GM18873 (cell line): ENCODE measurements at regions not wholly inside any gene's neighbourhood (a gene's known extent, or its start where the extent isn't known, plus 50 kb on each side); places are given as distances from the start of the nearest gene placed in this dataset.
"Not testable (repeated sequence)": the region's sequence is repeated elsewhere in the genome, so short reads cannot be mapped to it uniquely, and the experiment has no call there.

Source experiments
- ATAC-seq: cut with Tn5 transposase; IDR thresholded peaks from one replicate; pipeline ENCODE4 v1.9.1; 2021; ENCODE audit warnings: mild to moderate bottlenecking, moderate library complexity, moderate number of reproducible peaks; ENCODE audit not compliant: unreplicated experiment, low FRiP score

GRCh38 chr1:149274493-149274892 is 171.1 kb upstream of the NBPF9 start:
- not testable (repeated sequence) for ATAC-seq

- ATAC-seq, result not testable (repeated sequence)
Observed at GRCh38 chr1:149275802-149276201, 172.5 kb upstream of the NBPF9 start.

- not testable (repeated sequence) for ATAC-seq
Observed at GRCh38 chr1:149276496-149276895, 173.1 kb upstream of the NBPF9 start.

GRCh38 chr1:149278156-149278555 is 174.8 kb upstream of the NBPF9 start:
- ATAC-seq, result not testable (repeated sequence)

GRCh38 chr1:149279015-149279414 is 175.7 kb upstream of the NBPF9 start:
- not testable (repeated sequence) for ATAC-seq

GRCh38 chr1:149279512-149279911 is 176.2 kb upstream of the NBPF9 start:
- ATAC-seq, result not testable (repeated sequence)

- not testable (repeated sequence) for ATAC-seq
Observed at GRCh38 chr1:149284773-149285172, 181.4 kb upstream of the NBPF9 start.

GRCh38 chr1:149285205-149285604 is 181.9 kb upstream of the NBPF9 start:
- ATAC-seq, result not testable (repeated sequence)

GRCh38 chr1:149285638-149286037 is 182.3 kb upstream of the NBPF9 start:
- not testable (repeated sequence) for ATAC-seq

GRCh38 chr1:149288580-149288979 is 185.2 kb upstream of the NBPF9 start:
- not testable (repeated sequence) for ATAC-seq

GRCh38 chr1:149300478-149301218 is 174.2 kb upstream of the NBPF19 start:
- ATAC-seq, result not testable (repeated sequence)

- ATAC-seq, result not testable (repeated sequence)
Observed at GRCh38 chr1:149301282-149301681, 173.6 kb upstream of the NBPF19 start.

- ATAC-seq, result not testable (repeated sequence)
Observed at GRCh38 chr1:149304796-149305195, 170.0 kb upstream of the NBPF19 start.

GRCh38 chr1:149307640-149308039 is 167.2 kb upstream of the NBPF19 start:
- ATAC-seq, result not testable (repeated sequence)

GRCh38 chr1:149314921-149315320 is 159.9 kb upstream of the NBPF19 start:
- not testable (repeated sequence) for ATAC-seq

- ATAC-seq, result not testable (repeated sequence)
Observed at GRCh38 chr1:149320971-149321731, 153.7 kb upstream of the NBPF19 start.

GRCh38 chr1:149321732-149322016 is 153.2 kb upstream of the NBPF19 start:
- ATAC-seq, result not testable (repeated sequence)

GRCh38 chr1:149330081-149330335 is 144.8 kb upstream of the NBPF19 start:
- ATAC-seq, result not testable (repeated sequence)

GRCh38 chr1:149336082-149336481 is 138.8 kb upstream of the NBPF19 start:
- ATAC-seq, result not testable (repeated sequence)

GRCh38 chr1:149338221-149338691 is 136.6 kb upstream of the NBPF19 start:
- not testable (repeated sequence) for ATAC-seq

GRCh38 chr1:149338698-149339097 is 136.1 kb upstream of the NBPF19 start:
- ATAC-seq, result not testable (repeated sequence)

- ATAC-seq, result not testable (repeated sequence)
Observed at GRCh38 chr1:149349448-149349847, 125.4 kb upstream of the NBPF19 start.
